MM.1S (cell line): ENCODE measurements at regions not wholly inside any gene's neighbourhood (a gene's known extent, or its start where the extent isn't known, plus 50 kb on each side); places are given as distances from the start of the nearest gene placed in this dataset.

Experiments
- DNase-seq: peaks from one replicate; pipeline ENCODE4 v3.0.0-alpha.2; 2015
- H2AFZ ChIP-seq: fragments of 300-600 bp; sonication (generic); 2 replicates; pipeline ENCODE4 v1.6.0; 2016; ENCODE audit warnings: antibody characterized with exemption, low read length
- H3F3A ChIP-seq: fragments of 300-600 bp; sonication (generic); 2 replicates; pipeline ENCODE4 v1.6.1; 2016; ENCODE audit warnings: mild to moderate bottlenecking, antibody characterized with exemption, low read length, moderate library complexity, mixed read lengths; ENCODE audit not compliant: insufficient read depth
- H3K27ac ChIP-seq: fragments of 300-600 bp; sonication (generic); 2 replicates; pipeline ENCODE4 v1.5.1; 2016; ENCODE audit warnings: mild to moderate bottlenecking, low read length
- H3K27me3 ChIP-seq: fragments of 300-600 bp; sonication (generic); replicated peaks from 2 replicates; pipeline ENCODE4 v1.6.0; 2016; ENCODE audit warnings: low read length; ENCODE audit not compliant: insufficient read depth
- H3K36me3 ChIP-seq: fragments of 300-600 bp; sonication (generic); replicated peaks from 2 replicates; pipeline ENCODE4 v1.6.1; 2016; ENCODE audit warnings: mild to moderate bottlenecking, low read length, mixed read lengths; ENCODE audit not compliant: insufficient read depth
- H3K4me1 ChIP-seq: fragments of 300-600 bp; sonication (generic); 2 replicates; pipeline ENCODE4 v1.6.1; 2016; ENCODE audit warnings: low read length, mixed read lengths
- H3K4me2 ChIP-seq: fragments of 300-600 bp; sonication (generic); 2 replicates; pipeline ENCODE4 v1.6.0; 2016; ENCODE audit warnings: low read depth, low read length
- H3K4me3 ChIP-seq: fragments of 300-600 bp; sonication (generic); 2 replicates; pipeline ENCODE4 v1.5.1; 2016; ENCODE audit warnings: low read length, mixed read lengths
- H3K79me2 ChIP-seq: fragments of 300-600 bp; sonication (generic); 2 replicates; pipeline ENCODE4 v1.6.1; 2016; ENCODE audit warnings: mixed run types, low read length, mixed read lengths
- H3K9ac ChIP-seq: fragments of 300-600 bp; sonication (generic); 2 replicates; pipeline ENCODE4 v1.6.1; 2016; ENCODE audit warnings: low read length, mixed read lengths
- H3K9me2 ChIP-seq: fragments of 300-600 bp; sonication (generic); replicated peaks from 2 replicates; pipeline ENCODE4 v1.6.1; 2016; ENCODE audit warnings: mild to moderate bottlenecking, low read length, mixed read lengths; ENCODE audit not compliant: insufficient read depth
- H3K9me3 ChIP-seq: fragments of 300-600 bp; sonication (generic); replicated peaks from 2 replicates; pipeline ENCODE4 v1.6.1; 2016; ENCODE audit warnings: mild to moderate bottlenecking, low read length, mixed read lengths; ENCODE audit not compliant: insufficient read depth
- H4K20me1 ChIP-seq: fragments of 300-600 bp; sonication (generic); 2 replicates; pipeline ENCODE4 v1.6.1; 2016; ENCODE audit warnings: mild to moderate bottlenecking, low read length, moderate library complexity, mixed read lengths; ENCODE audit not compliant: insufficient read depth
- EZH2 ChIP-seq: fragments of 300-600 bp; sonication (generic); optimal IDR thresholded peaks from 2 replicates; pipeline ENCODE3; 2017; ENCODE audit warnings: low read depth, mild to moderate bottlenecking, antibody characterized with exemption, low read length, mixed read lengths
- EZH2phosphoT487 ChIP-seq: fragments of 300-600 bp; sonication (generic); IDR thresholded peaks from 2 replicates; pipeline ENCODE4 v1.6.1; 2018; ENCODE audit warnings: antibody characterized with exemption, low read length
- TF ChIP-seq, protein P1 (sequence below): fragments of 300-600 bp; sonication (generic); IDR thresholded peaks from 2 replicates; pipeline ENCODE4 v1.5.1; 2016; ENCODE audit warnings: antibody characterized with exemption, low read length, mixed read lengths

DNA sequence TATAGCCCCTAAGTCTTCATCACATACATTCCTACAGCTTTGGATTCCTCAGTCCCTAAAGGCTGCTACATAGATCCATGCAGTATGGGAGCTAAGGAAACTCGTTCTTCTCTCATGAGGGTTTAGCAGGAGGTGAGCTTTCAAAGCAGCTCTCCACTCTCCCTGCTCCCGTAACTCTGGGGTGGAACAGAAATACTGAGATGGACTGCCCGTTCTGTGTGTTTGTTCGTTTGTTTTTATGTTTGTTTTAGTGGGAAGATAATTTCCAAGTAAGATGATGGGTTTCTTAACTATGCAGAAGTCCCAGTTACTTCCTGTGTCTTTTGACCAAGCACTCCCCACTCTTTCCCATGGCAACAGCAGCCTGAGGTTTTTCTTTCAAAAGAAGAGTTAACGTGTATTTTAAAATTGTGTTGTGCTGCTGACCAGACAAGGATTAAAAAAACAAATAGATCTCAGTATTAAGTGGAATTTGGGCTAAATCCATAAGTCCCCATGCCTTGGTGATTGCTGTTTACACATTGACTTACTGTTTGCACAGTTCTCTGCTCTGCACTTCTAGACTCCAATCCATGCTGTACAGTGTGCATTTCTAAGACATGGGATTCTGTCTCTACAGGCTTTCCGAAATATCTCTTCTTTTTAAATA lies 156.4 kb upstream of the SH3BP4 start:
- H3K27ac ChIP-seq: no peak overlapping the region
- H3F3A ChIP-seq: no peaks in the 10 kb centered on the region
- no peak overlapping the region for H3K4me3 ChIP-seq
- no peaks in the 10 kb centered on the region for H3K9me2 ChIP-seq
- H3K4me1 ChIP-seq: peaks cover 15% of the 10 kb centered on the region
- no peak for DNase-seq
- H2AFZ ChIP-seq: no peak overlapping the region
- no peaks in the 10 kb centered on the region for H3K9me3 ChIP-seq
- H3K4me2 ChIP-seq: no peak overlapping the region
- no peaks in the 10 kb centered on the region for H3K36me3 ChIP-seq
- no peaks in the 10 kb centered on the region for H3K27me3 ChIP-seq
- no peaks in the 10 kb centered on the region for H3K79me2 ChIP-seq
- H3K9ac ChIP-seq: no peak overlapping the region
- no peak for TF ChIP-seq EZH2phosphoT487
- TF ChIP-seq EZH2: no peak
- TF ChIP-seq, protein P1, sequence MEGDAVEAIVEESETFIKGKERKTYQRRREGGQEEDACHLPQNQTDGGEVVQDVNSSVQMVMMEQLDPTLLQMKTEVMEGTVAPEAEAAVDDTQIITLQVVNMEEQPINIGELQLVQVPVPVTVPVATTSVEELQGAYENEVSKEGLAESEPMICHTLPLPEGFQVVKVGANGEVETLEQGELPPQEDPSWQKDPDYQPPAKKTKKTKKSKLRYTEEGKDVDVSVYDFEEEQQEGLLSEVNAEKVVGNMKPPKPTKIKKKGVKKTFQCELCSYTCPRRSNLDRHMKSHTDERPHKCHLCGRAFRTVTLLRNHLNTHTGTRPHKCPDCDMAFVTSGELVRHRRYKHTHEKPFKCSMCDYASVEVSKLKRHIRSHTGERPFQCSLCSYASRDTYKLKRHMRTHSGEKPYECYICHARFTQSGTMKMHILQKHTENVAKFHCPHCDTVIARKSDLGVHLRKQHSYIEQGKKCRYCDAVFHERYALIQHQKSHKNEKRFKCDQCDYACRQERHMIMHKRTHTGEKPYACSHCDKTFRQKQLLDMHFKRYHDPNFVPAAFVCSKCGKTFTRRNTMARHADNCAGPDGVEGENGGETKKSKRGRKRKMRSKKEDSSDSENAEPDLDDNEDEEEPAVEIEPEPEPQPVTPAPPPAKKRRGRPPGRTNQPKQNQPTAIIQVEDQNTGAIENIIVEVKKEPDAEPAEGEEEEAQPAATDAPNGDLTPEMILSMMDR: no peak
- H4K20me1 ChIP-seq: no peaks in the 10 kb centered on the region

DNA sequence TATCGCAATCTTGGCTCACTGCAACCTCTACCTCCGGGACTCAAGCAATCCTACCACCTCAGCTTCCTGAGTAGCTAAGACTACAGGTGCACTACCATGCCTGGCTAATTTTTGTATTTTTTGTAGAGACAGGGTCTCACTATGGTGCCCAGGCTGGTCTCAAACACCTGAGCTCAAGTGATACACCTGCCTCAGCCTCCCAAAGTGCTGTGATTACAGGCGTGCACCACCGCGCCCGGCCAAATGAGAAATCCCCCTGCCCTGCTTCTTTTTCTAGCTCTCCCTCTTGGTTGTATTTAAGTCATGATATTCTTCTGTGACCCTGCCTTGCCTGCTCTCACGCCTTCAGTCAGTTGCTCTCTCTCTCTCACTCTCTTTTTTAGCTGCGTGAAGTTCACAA lies 157.0 kb upstream of the SH3BP4 start:
- Histone ChIP-seq H3K4me1 (peaks cover 15% of the 10 kb centered on the region), H3F3A (no peaks in the 10 kb centered on the region), H3K9me2 (no peaks in the 10 kb centered on the region), H2AFZ (no peak overlapping the region), H3K27ac (no peak overlapping the region), H3K4me3 (no peak overlapping the region), H3K9ac (no peak overlapping the region), H3K4me2 (no peak overlapping the region), H3K36me3 (no peaks in the 10 kb centered on the region), H3K9me3 (no peaks in the 10 kb centered on the region), H3K27me3 (no peaks in the 10 kb centered on the region), H4K20me1 (no peaks in the 10 kb centered on the region), H3K79me2 (no peaks in the 10 kb centered on the region)
- DNase-seq: no peak
- TF ChIP-seq, protein P1: no peak
- TF ChIP-seq EZH2 (no peak), EZH2phosphoT487 (no peak)

DNA sequence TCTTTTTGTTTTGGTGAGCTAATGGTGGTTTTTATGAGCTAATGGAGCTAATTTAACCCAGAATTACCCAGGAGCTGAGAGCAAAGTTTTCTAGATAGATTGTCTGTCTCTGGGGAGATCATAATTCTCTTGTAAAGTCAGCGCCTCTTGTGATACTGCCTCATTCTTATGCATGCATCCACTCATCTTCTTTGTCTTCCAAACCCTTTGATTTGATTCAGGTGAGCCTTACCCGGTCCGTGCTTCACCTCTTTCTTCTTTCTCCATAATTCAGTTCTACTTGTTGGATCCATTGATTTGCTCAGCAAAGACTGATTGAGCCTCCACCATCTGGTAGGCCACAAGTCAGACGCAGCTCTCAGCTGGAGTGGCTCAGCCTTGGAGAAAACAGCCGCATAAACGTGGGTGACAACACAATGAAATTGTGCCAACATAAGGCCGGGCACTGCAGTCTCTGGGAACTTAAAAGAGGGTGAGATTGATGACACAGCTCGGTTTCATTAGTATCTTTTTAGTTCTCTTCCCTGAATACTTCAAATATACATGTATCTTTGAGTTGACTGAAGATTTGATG lies 158.5 kb upstream of the SH3BP4 start:
- Histone ChIP-seq H3K9ac (no peak overlapping the region), H2AFZ (no peak overlapping the region), H3K9me2 (no peaks in the 10 kb centered on the region), H3K4me2 (no peak overlapping the region), H4K20me1 (no peaks in the 10 kb centered on the region), H3K4me1 (peaks cover 12% of the 10 kb centered on the region), H3K27me3 (no peaks in the 10 kb centered on the region), H3K27ac (no peak overlapping the region), H3K9me3 (no peaks in the 10 kb centered on the region), H3K4me3 (no peak overlapping the region), H3F3A (no peaks in the 10 kb centered on the region), H3K36me3 (no peaks in the 10 kb centered on the region), H3K79me2 (no peaks in the 10 kb centered on the region)
- DNase-seq: no peak
- TF ChIP-seq, protein P1: no peak
- TF ChIP-seq EZH2phosphoT487 (no peak), EZH2 (no peak)
